ENCODE measurements at regions not wholly inside any gene's neighbourhood (a gene's known extent, or its start where the extent isn't known, plus 50 kb on each side); places are given as distances from the start of the nearest gene placed in this dataset.

- no peak for TF ChIP-seq CTCF (IDR thresholded peaks at IDR 0.05)
Observed at GRCh38 chrX:25503826-25504225, 488.1 kb upstream of the ARX start.

- TF ChIP-seq CTCF (IDR thresholded peaks at IDR 0.05), result no peak
Observed at GRCh38 chrX:25507801-25508200, 492.0 kb upstream of the ARX start.

GRCh38 chrX:25519258-25519657 lies 503.5 kb upstream of the ARX start:
- TF ChIP-seq CTCF (IDR thresholded peaks at IDR 0.05), result no peak

- TF ChIP-seq CTCF (IDR thresholded peaks at IDR 0.05), result peak; percentile 46
Observed at GRCh38 chrX:25523574-25524540, 508.1 kb upstream of the ARX start.

GRCh38 chrX:25527156-25527555 lies 511.4 kb upstream of the ARX start:
- no peak for TF ChIP-seq CTCF (IDR thresholded peaks at IDR 0.05)

GRCh38 chrX:25527596-25527995 lies 511.8 kb upstream of the ARX start:
- TF ChIP-seq CTCF (IDR thresholded peaks at IDR 0.05), result no peak

GRCh38 chrX:25531096-25531495 lies 515.3 kb upstream of the ARX start:
- TF ChIP-seq CTCF (IDR thresholded peaks at IDR 0.05), result no peak

All from LNCAP (cell line).